ENCODE measurements at regions not wholly inside any gene's neighbourhood (a gene's known extent, or its start where the extent isn't known, plus 50 kb on each side); places are given as distances from the start of the nearest gene placed in this dataset.
"Not testable (repeated sequence)": the region's sequence is repeated elsewhere in the genome, so short reads cannot be mapped to it uniquely, and the experiment has no call there.

DNA sequence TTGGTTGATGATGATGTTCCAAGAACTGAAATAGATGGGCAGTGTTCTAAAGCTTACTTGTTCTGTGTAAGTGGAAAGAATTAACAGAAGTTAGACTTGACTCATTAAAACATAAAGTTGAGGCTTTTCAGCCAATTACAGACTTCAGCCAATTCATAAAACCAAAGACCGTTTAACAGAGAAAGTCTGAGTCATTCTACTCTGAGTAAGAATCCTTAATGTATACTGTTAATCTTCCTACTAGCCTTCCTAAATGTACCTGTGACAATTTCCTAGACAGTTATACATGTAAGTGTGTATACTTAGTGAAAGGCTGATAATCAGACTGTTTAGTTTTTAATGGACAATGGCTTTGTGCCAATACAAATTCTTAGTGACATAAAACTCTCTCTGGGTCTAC, 681.0 kb downstream of the RPL10L start:
- DNase-seq: no peak

GRCh38 chr14:45968037-45968436, 683.5 kb downstream of the RPL10L start:
- no peak for DNase-seq

DNA sequence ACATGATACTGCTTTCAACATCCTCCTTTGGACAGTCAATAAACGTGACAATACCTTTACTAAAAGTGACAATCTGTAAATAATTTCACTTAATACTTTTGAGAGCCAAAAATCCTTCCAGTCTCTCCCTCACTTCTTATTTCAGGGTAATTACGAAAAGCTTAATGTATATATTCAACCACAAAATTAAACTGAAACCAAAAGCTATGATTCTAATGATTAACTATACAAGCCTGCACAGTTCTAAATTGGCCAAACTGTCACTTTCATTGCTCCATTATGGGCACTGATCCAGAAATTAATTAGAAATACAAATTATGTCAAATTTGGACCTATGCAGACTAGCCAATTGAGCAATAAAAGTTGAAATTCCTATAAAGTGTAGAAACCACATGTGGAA, 696.5 kb upstream of the MIS18BP1 start:
- no peak for DNase-seq

DNA sequence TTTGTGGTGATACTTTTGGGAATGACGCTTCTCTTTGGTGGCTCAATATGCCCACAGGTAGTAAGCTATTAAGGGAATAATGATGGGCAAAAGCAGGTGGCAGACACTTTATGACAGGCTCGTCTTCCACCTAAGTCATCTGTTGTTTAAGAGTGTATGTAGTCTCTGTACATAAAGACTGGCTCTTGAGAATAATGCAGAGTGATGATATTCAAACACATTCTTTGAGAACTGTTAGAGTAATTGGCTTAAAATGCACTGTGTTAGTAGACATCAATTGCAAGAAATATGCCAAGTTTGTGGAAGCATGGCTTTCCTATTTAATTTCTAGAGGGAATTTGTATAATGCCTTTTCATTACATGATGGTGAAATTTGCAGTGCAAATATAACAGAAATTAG, 694.8 kb upstream of the MIS18BP1 start:
- DNase-seq: no peak

GRCh38 chr14:45946251-45946650, 693.2 kb upstream of the MIS18BP1 start:
- no peak for DNase-seq

- DNase-seq: no peak
Measured at GRCh38 chr14:45940318-45940717, 687.3 kb upstream of the MIS18BP1 start.

DNA sequence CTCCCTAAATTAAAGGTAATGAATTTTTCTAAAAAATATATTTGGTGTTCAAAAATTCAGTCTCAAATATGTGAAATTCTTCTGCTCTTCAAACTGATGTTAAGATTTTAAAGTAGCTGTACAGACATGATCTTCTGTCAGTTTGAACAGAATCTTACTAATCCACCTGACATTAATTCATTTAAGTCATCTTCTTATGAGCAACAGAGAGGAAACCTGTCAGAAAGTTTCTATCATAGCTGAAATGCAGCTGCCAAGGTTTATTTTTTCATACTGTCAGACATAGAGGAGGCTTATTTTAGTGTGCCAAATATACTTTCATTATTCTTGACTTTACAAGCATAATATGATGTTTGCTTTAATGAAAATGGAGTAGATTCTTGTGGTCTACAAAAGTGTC, 686.6 kb upstream of the MIS18BP1 start:
- no peak for DNase-seq

- DNase-seq: not testable (repeated sequence)
Measured at GRCh38 chr14:45919995-45920394, 667.0 kb upstream of the MIS18BP1 start.

GRCh38 chr14:45916340-45916953, 663.4 kb upstream of the MIS18BP1 start:
- DNase-seq: no peak

GRCh38 chr14:45907782-45908181, 654.8 kb upstream of the MIS18BP1 start:
- DNase-seq: no peak

DNA sequence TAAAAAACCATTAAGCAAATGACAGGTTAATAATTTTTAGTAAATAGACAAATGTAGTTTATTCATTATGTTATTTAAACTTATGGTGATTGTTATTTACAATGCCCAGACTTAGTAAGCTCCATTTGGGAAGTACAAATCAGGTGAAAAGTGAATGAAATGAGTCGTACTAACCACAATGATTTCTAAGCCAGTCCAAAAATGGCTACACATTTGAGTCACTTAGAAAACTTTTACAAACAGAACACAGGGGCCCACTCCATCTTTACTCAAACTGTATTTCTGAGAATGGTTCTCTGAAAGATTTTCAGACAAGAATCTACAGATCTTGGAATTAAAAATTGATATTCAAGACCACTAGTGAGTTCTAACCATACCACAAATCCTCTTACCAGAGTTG, 653.3 kb upstream of the MIS18BP1 start:
- DNase-seq: no peak

GRCh38 chr14:45905672-45906071, 652.7 kb upstream of the MIS18BP1 start:
- no peak for DNase-seq

GRCh38 chr14:45904314-45904713, 651.3 kb upstream of the MIS18BP1 start:
- no peak for DNase-seq

DNA sequence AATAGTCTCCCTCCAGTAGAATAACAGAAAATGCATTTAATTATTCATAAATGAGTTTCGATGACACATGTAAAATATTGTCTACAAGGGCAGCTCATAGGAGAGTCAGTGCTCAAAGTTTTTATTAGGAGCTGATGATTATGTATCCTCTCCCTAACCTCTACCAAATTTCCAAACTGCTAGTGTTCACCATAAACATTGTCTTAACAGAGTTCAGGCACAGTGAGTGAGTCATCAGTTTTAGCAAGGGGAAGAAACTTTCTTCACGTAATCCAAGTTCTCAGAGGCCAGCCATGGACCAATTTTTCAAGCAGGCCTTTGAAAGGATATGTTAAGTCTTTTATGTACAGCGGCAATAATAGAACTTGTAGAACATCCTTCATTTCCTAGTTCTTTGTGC, 649.2 kb upstream of the MIS18BP1 start:
- no peak for DNase-seq

DNA sequence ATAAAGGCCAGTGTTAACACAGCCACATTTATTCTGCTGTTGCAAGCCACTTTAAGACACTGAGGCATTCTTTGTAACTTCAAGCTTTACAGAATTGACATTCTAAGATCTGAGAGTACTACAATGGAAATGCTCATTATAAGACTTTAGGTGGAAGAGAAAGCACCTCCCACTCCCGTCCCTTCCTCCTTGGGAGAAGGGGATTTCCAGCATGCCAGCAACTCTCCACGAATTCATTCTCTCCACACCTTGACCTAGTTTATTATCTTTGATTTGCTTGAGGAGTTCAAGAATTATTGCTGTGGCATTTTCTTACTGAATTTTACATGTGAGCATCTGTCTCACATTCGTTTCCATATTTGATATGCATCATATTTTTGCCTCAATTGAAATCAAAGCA, 644.4 kb upstream of the MIS18BP1 start:
- no peak for DNase-seq

- DNase-seq: no peak
Measured at GRCh38 chr14:45893127-45893526, 640.1 kb upstream of the MIS18BP1 start.

GRCh38 chr14:45891417-45892080, 638.5 kb upstream of the MIS18BP1 start:
- DNase-seq: no peak

GRCh38 chr14:45888766-45889285, 635.8 kb upstream of the MIS18BP1 start:
- DNase-seq: not testable (repeated sequence)

DNA sequence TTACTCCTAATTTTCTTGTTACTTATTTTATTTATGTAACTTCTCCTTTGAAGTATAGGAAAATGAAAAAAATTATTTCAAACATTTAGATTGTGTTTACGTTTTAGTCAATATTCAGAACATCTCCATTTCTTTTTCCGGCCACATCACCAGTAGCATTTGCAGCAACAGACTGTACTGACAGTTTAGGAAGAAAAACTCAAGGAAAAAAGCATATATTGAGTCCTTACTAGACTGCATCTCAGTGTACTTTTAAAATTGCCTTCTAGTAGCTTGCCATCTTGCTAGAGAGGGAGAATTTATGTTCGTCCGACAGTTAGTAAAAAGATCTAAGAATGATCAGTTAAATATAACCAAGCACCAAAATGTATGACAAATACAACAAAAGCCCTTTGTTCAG, 625.0 kb upstream of the MIS18BP1 start:
- no peak for DNase-seq

GRCh38 chr14:45868863-45869262, 615.9 kb upstream of the MIS18BP1 start:
- DNase-seq: no peak

GRCh38 chr14:45868377-45868776, 615.4 kb upstream of the MIS18BP1 start:
- DNase-seq: no peak

DNA sequence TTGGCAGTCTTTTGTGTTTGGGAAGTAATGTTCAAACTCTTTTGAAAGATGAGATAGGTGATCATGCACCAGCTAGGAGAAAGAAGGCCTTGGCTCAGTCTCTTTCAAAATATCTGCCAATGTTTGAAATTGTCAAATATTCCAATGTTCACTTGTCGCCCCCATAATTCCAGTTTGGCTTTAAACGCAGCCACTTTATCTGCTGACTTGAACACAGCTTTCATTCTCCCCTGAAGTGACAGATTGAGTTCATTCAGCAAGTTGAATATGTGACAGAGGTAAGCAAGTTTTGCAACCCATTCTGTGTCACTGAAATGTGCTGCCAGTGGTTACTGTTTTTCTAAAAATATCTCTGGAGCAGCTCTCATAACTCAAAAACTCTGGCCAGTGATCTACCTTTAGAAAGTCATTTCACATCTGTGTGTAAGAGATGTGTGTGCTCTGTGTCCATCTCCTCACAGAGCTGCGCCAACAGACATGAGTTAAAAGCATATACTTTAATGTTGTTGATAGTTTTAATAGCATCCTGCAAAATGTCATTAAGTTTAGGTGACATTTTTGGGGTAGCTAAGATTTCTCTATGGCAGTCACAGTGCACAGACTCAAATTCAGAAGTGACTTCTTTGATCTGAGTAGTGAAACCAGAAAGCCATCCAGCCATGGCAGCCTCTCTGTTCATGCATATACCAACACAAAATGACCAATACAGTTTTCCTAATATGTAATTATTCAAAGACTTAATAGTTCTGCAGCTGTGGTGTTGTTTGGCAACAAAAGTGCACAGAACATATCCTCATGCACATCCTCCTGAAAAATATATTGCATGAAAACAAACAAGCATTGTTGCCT, 614.3 kb upstream of the MIS18BP1 start:
- no peak for DNase-seq

DNA sequence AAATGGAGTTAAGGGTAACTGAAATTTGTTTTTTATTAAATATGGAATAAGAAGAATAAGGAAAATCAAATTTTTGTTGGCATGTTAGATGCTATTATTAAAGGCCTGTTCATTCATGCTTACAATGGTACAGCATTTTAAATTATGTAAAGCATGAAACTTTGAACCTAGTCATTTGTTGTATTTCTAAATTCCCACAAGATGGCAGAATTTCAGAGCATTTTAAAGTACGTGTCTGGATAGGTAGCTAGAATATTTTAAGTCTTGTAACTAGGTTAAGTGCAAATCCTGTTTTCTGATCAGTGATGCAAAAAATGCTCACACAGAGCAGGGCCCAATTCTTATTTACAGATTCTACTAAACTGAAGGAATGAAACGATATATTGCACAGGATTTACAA, 585.6 kb upstream of the MIS18BP1 start:
- no peak for DNase-seq

DNA sequence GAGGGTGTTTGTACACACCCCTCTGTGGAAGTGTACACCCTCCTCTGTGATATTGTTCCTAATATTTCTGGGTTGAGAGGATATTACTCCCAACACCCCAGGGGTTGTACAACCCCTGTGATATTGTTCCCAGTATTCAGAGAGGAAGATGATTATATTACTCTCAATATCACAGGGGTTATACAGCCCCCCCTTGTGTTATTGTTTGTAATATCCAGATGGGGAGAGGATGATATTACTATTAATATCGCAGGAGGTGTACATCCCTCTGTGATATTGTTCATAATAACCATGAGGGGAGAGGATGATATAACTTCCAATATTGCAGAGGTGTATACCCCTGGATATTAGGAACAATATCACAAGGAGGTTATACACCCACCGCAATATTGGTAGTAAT, 566.1 kb upstream of the MIS18BP1 start:
- no peak for DNase-seq
